HG02610 (cell line): ENCODE measurements at regions not wholly inside any gene's neighbourhood (a gene's known extent, or its start where the extent isn't known, plus 50 kb on each side); places are given as distances from the start of the nearest gene placed in this dataset.

Experiments
- ATAC-seq: cut with Tn5 transposase; IDR thresholded peaks from one replicate; pipeline ENCODE4 v1.9.1; 2021; ENCODE audit warnings: mild to moderate bottlenecking, moderate library complexity; ENCODE audit not compliant: unreplicated experiment

DNA sequence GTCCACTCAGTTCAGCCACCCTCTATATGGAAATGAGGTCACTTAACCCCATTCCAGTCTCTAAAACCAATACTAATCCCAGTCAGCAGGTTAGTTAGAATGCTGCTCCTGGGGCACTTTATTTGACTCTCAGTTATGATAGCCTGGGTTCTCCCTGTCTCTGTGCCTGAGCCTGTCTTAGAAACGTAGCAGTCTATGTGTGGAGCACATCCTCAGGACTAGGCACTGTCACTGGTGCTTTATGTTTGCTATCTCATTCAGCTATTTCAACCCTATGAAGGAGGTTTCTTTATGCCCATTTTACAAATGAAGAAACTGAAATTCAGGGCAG lies 152.5 kb upstream of the PKDCC start:
- no peak for ATAC-seq

DNA sequence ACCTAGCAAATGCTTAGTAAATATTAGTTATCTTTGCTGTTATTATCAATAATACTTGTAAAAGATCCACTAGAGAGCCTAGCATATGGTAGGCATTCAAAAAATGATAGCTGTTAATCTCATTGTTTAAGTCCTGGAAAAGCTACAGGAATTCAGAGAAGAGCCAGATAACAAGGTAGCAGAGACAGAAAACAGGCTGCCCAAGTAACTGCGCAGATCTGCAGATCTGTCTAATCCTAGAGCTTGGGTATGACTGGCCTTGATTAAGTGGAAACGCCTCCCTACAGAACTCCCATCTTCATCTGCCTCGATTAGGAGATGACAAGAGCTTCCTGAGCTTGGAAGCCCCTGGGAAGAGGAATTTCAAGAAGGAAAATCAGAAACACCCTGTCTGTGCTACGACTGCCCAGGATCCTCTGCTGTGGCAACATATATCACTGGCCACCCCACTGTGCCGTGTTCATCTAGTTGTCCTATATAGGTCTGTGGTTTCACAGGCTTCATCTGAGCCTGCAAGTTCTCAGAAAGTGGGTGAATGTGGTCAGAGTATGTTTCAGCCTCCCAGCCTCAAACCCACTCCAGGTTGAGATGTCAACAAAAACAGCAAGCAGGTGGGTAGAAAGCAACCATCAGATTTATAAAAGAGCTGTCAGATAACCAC lies 151.5 kb upstream of the PKDCC start:
- peak; percentile 80 for ATAC-seq

DNA sequence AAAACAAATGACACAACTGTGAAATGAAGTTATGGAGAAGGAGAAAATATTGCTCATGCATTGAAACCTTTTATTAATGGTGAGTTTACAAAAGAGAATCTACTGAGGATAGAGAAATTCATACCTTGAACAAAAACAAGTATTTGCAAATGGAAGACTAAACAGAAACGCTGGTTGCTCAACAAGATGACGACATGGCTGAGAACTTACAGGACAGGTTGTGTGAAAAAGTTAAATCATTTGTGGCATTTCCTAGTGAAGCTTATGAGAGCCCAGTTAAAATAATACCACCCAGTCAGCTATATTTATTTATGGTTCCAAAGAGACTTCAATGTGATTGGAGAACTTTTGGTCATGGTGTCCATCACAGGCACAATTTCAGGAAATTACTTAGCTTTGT lies 148.6 kb upstream of the PKDCC start:
- no peak for ATAC-seq

DNA sequence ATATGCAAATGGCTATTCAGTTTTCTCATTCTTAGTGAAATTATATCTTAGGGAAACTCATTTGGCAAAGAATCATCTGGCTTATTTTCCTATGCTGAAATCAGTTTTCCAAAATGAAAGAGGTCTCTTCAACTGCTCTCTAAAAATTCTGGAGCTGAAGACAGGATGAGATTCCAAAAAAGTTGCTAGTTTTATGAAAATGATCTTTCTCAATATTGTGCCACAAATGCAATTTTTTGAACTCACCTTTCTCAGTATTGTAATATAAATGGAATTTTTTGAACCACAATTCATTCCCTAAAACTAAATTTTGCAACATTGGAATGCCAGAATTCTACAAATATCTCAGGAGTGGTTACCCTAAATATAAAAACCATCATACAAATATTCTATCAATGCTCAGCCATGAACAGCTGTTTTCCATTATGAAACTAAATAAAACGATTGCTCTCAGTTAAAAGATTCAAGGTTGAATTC lies 147.7 kb upstream of the PKDCC start:
- no peak for ATAC-seq

DNA sequence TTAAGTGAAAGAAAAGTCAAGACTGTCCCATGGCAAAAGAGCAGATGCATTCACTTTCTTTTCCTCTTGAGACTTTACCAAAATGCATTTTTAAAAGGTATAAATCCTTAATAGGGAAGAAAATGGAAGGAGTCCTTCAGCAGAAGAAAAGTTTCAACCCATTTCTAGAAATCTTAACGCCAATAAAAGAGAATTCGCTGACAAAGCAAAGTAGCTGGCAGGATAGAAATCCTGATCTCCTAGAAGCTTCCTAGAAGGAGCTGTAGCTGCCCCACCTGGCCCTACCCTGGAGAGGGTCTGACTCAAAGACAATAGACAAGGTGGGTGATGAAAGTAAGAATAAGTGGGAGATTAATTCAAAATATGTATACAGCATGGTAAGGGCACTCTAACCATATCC lies 144.9 kb upstream of the PKDCC start:
- ATAC-seq = no peak

- ATAC-seq = no peak
Measured at GRCh38 chr2:41903474-41904135, 144.2 kb upstream of the PKDCC start.

- ATAC-seq = no peak
Measured at GRCh38 chr2:41904459-41904858, 143.4 kb upstream of the PKDCC start.

- no peak for ATAC-seq
Measured at GRCh38 chr2:41905597-41906337, 142.1 kb upstream of the PKDCC start.

- ATAC-seq = no peak
Measured at GRCh38 chr2:41906338-41906725, 141.5 kb upstream of the PKDCC start.

DNA sequence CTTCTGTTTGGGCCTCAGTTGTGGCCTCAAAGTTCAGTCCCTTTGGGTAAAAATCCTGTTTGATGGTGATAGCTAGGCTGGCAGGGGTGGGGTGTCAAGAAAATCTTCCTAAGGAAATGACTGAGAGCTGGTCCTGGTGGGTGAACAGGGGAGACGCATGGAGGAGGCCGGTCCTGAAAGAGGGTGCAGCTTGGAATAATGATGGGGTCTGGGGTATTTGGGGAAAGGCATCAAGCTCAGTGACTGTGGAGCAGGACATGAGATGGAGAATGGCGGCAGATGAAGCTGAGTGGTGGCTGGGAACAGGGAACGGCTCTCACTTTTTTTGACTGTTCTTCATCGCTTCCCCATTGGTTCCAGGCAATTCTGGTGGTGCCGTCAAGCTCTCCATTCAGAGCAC lies 140.7 kb upstream of the PKDCC start:
- no peak for ATAC-seq

DNA sequence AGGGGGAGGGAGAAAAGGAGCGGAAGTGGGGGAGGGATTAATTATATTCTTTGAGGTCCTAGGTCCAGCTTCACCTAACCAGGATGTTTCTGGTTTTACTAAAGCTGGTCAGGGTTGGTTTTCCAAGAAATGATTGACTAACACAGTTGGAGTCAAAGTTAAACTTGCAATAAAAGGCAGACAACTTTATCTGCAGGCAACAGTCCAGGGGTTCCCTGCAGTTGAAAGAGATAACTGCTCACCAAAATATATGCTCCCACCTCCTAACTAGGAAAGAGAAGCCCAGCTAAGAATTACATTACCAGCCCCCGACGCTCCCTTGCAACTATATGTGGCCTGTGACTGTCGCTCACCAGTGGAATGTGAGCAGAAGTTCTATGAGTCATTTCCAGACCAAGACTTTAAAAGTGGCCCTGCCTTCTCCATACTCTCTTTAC lies 140.0 kb upstream of the PKDCC start:
- no peak for ATAC-seq

GRCh38 chr2:41908349-41908748 lies 139.5 kb upstream of the PKDCC start:
- no peak for ATAC-seq

DNA sequence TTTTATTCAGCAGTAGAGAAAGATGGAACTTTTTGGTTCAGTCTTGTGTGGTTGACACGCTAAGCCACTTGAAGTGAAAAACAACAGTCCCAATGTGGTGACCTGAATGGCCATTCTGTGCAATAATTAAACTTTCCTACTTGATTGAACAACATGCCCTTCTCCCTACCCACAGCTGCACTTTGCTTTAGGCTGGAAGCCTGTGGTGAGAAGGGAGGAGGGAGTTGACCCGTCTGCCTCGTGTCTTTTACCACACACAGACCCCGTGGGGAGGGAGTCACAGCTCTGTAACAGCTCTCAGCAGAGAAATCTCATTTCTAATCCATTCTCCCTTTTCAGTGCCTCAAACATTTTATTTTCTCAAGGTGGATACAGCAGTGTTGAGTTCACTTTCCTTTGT lies 138.2 kb upstream of the PKDCC start:
- ATAC-seq = no peak

DNA sequence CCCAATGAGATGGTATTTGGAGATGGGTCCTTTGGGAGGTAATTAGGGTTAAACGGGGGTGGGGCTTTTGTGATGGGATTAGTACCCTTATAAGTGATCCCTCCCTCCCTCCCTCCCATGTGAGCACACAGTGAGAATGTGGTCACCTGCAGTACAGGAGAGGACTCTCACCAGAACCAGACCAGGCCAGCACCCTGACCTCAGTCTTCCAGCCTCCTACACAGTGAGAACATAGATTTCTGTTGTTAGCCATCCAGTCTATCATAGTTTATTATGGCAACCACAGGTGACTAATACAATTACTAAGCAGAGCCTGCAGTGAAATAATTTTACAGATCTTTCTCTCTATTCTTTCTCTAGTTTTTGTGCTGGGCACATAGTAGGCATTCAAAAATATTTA lies 137.7 kb upstream of the PKDCC start:
- ATAC-seq = no peak

GRCh38 chr2:41911033-41911432 lies 136.8 kb upstream of the PKDCC start:
- no peak for ATAC-seq

GRCh38 chr2:41912337-41912736 lies 135.5 kb upstream of the PKDCC start:
- no peak for ATAC-seq

GRCh38 chr2:41912776-41913175 lies 135.0 kb upstream of the PKDCC start:
- ATAC-seq = no peak

- ATAC-seq = no peak
Measured at GRCh38 chr2:41913311-41913710, 134.5 kb upstream of the PKDCC start.

DNA sequence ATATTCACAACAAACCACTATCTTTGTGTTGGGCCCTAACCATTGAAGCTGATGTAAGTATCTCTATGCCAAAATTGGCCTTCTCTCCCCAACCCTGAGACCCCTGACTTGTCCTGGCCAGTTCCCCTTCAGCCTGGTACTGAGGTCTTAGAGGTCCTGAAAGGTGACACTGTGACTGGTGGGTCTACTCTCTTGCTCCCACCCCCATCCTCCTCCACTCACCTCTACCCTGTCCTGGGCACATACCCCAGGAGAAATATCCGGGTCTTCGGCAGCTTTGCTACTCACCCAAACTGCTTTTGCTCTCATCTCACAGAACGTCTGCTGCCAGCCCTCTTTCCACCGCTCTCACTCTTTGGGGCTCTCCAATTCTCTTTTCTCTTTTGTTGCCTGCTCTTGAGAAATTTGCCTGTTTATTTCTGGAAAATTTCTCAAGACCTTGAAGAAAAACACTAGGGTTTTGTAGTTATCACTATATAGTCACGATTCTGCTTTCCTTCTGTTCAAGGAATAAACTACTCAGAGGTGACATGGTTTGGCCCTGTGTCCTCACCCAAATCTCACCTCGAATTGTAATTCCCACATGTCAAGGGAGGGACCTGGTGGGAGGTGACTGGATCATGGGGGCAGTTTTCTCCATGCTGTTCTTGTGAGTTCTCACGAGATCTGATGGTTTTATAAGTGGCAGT lies 133.8 kb upstream of the PKDCC start:
- ATAC-seq = no peak

- no peak for ATAC-seq
Measured at GRCh38 chr2:41914936-41915335, 132.9 kb upstream of the PKDCC start.

GRCh38 chr2:41916177-41916576 lies 131.6 kb upstream of the PKDCC start:
- ATAC-seq = no peak

GRCh38 chr2:41917587-41917986 lies 130.2 kb upstream of the PKDCC start:
- no peak for ATAC-seq
